ENCODE measurements at regions not wholly inside any gene's neighbourhood (a gene's known extent, or its start where the extent isn't known, plus 50 kb on each side); places are given as distances from the start of the nearest gene placed in this dataset.

DNA sequence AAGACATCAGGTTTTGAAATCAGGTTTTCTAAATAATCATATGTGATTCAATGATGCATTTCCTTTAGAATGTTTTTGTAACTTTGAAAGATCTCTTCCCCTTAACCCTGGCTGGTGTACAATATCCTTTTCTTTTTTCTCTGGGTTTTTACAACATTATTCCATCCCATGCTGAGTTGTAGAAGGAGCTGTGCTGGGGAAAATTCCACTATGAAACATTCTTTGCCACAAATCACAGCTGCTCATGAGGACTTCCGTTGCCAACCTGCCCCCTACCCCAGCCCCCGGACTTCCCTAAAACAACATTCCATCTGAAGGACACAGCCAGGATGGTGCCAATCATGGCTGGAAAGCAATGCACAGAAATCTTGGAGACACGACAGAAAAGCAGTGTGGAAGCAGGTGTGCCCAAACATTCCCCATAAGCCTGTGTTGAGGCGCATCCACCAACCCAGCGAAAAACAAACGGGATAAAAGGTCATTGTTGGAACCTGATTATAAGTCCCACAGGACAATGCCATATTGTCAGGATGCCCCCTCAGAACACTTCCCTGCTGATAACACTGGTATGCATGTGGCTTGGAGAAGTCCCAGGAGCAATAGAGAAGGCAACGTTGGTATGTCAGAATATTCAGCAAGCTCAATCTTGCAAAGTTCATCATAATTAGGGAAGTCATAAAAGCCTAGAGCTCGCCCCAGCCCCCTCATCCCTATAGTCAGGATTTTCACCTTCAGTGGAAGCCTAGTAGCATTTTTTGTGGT is 475.0 kb downstream of the HS3ST3B1 start:
- no peak for DNase-seq (ENCODE audit: low read depth)
- TF ChIP-seq CTCF (IDR thresholded peaks at IDR 0.05; ENCODE audit: control insufficient read depth, extremely low read depth, insufficient read depth): no peak
- H3K4me3 ChIP-seq (ENCODE audit: low read depth, low read length): no peak overlapping the region

- H3K4me3 ChIP-seq (ENCODE audit: low read depth, low read length): no peak overlapping the region
- no peak for TF ChIP-seq CTCF (IDR thresholded peaks at IDR 0.05; ENCODE audit: control insufficient read depth, extremely low read depth, insufficient read depth)
- no peak for DNase-seq (ENCODE audit: low read depth)
Measured at GRCh38 chr17:14774774-14775173, 473.9 kb downstream of the HS3ST3B1 start.

DNA sequence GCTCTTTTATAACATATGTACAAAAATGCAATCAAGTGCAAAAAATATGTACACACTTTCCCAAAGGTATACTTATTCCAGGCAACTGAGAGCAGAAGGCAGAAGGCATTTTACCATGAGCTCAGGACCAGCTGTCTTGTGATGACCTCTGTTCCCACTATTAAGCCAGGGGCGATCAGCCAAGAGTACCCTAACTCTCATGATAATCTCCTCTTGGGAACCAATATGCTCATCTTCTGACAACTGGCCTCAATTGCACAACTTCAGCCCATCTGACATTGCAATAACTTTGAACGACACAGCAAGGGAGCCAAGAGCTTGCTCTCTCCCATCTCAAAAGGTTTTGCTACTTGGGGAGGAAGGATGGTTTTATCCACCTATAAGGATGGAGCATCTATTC is 471.9 kb downstream of the HS3ST3B1 start:
- DNase-seq (ENCODE audit: low read depth): no peak
- no peak overlapping the region for H3K4me3 ChIP-seq (ENCODE audit: low read depth, low read length)
- no peak for TF ChIP-seq CTCF (IDR thresholded peaks at IDR 0.05; ENCODE audit: control insufficient read depth, extremely low read depth, insufficient read depth)

DNA sequence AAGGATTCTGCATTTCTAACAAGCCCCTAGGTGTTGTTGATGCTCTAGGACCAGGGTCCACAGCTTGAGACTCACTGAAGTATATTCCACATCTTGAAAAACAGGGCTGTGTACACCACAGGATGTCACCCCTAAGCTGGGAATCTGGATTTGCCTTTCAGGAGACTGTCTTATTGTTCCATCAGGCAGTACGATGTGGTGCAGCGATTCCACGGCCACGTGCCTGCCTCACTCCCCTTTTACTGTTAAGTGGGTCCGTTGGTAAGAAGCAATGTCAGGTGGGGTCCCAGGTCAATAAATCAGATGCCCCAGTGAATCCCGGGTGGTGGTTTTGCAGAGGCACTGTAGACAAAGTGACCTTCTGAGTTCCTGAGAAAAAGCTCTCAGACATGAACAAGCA is 470.7 kb downstream of the HS3ST3B1 start:
- no peak for TF ChIP-seq CTCF (IDR thresholded peaks at IDR 0.05; ENCODE audit: control insufficient read depth, extremely low read depth, insufficient read depth)
- no peak for DNase-seq (ENCODE audit: low read depth)
- no peak overlapping the region for H3K4me3 ChIP-seq (ENCODE audit: low read depth, low read length)

DNA sequence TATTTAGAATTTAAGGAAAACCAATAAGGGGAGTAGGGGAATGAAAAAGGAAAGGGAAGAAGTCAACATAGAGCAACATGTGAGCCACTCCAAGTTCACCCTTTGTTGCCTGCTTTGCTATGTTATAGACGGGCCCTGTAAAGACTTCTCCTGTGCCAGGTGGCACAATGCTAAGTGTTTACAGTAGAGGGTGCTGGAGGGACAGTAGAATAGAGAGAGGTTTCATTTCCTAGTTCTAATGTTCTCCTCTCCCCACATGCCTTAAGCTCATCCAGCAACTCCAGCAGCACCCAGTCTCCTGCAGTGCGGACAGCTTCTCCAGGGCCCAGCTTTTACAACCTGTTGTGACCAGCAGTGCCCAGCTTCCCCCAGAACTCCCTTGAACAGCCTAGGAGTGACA is 468.0 kb downstream of the HS3ST3B1 start:
- no peak for DNase-seq (ENCODE audit: low read depth)
- H3K4me3 ChIP-seq (ENCODE audit: low read depth, low read length): no peak overlapping the region
- no peak for TF ChIP-seq CTCF (IDR thresholded peaks at IDR 0.05; ENCODE audit: control insufficient read depth, extremely low read depth, insufficient read depth)

DNA sequence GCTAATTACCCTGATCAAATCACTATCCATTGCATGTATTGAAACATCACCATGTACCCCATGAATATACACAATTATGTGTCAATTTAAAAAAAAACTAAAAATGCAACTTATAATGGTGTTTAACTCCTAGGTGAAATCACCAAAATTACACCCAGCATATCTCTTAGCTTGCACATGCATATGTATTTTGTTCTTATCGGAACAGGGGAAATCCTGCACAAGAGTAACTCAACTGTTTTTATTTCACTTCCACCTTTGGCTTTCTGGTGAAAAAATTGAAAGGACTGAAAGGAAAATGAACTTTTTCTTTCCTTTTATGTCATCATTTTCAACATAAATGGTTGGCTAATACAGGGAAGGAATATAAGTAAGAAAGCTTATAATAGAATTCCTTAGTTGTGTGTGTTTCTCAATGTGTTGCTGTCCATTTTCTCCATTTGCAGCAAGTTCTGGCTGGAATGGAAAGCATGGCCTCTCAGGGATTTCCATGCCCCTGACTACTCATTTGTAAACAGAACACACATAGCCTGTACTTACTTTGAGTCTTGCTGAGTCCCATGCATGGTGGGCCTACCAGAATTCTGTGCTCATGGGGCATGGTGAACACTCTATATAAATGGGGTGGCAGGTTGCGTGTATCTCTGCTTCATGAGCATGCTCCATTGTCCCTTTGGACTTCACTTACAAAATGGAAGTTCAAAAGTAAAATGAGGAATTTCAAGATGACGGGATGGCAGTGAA is 462.0 kb downstream of the HS3ST3B1 start:
- H3K4me3 ChIP-seq (ENCODE audit: low read depth, low read length): no peak overlapping the region
- TF ChIP-seq CTCF (IDR thresholded peaks at IDR 0.05; ENCODE audit: control insufficient read depth, extremely low read depth, insufficient read depth): no peak
- no peak for DNase-seq (ENCODE audit: low read depth)
